GM19467 (cell line): ENCODE measurements at regions not wholly inside any gene's neighbourhood (a gene's known extent, or its start where the extent isn't known, plus 50 kb on each side); places are given as distances from the start of the nearest gene placed in this dataset.
"Not testable (repeated sequence)": the region's sequence is repeated elsewhere in the genome, so short reads cannot be mapped to it uniquely, and the experiment has no call there.

Experiments used
- ATAC-seq: cut with Tn5 transposase; IDR thresholded peaks from one replicate; pipeline ENCODE4 v1.9.1; 2021; ENCODE audit warnings: mild to moderate bottlenecking, moderate library complexity; ENCODE audit not compliant: unreplicated experiment

DNA sequence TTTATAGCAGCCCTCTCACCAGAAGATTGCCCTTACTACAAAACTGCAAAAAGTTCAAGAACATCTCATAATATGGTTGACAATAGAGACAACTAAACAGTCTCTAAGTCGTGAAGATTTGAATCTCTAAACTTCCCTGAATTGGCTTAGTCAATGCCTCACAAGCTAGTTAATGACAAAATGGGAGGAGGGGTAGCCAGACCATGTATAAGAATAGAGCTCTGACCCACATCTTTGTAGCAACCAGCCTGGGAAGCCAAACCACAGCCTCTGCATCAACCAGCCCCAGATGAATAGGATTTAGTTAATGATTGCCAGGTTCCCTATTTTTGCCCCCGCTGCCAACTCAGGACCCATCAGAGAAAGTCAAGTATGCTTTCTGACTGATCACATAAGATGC, 1265.9 kb upstream of the PCDH10 start:
- ATAC-seq: not testable (repeated sequence)

DNA sequence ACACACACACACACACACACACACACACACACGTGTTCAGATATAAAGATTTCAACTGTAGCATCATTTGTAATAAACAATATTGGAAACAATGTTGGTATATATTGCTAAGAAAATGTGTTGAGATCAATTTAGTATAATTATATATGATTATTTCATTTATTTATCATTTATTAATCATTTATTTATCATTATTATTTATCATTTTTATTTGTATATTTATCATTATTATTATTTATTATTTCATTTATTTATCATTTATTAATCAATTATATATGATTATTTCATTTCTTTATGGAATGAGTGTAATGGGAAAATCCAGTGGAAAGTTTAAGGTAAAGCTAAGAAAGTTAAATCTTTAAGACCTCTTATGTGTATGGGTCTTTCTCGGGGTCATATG, 1223.4 kb upstream of the PCDH10 start:
- not testable (repeated sequence) for ATAC-seq

DNA sequence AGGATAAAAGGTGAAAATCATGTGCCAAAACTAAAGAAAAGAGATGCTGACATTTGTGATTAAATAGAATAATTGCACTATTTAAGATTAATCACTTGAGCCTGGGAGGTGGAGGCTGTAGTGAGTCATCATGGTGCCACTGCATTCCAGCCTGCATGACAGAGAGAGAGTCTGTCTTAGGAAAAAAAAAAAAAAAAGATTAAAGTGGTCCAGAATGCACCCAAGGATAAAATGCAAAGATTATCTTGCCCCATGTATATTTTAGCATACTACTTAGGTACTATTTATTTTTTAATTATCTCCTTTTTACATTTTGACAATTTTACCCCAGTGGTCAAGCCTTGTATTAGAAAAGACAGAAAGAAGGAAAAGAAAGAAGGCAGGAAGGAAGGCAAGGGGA, 1181.4 kb upstream of the PCDH10 start:
- ATAC-seq: not testable (repeated sequence)

DNA sequence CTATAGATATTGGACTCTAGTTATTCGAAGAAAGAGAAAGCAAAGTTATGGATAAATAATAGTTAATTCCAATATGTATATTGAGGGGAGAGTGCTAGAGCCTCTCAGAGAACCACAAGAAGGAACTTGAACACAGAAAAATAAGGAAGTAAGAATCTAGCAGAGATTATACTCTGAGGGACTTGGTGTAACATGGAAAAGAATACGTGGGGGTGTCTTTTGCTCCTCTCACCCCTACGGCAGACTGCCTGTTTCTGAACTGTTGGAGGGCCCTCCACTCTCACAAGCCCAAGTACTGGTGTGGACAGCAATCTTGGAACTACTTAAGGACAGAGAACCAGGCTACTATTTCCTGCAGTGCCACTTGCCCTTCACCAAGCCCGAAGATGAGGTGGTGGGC, 1174.4 kb upstream of the PCDH10 start:
- ATAC-seq: no peak

DNA sequence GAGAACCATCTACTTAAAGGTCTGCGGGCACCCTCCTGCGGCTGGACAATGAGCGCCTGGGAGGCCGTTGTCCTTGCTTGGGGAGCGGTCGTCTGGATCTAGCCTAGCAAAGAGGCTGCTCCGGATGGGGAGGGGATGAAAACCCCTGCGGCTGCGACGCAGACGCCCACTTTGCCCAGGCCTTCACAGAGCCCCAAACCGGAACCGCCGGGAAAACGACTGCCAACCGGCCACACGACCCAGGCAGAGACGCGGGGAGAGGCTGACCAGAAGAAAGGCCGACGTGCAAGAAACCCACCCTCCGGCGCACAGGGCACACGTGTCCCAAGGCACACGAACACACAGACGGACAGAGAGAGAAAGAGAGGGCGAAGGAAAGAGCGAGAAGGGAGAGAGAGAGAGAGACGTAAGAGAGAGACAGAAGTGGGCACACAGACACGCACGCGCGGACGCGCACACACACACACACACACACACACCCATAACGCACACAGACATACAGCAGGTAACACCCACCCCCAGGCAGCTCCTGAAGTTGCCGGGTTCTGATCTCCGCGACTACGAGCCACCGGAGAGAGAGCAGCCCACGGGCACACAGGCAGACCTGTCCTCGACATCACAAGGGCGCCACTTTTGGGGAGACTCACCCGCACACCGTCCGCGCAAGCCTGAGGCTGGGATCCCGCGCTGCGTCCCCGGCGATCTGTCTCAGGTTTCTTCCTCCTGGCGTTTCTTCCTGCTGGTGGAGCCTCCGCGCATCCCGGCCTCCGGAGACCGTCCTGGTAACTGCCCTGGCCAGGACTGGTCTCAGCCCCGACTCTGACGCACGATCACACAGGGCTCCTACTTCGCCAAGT, 1173.6 kb upstream of the PCDH10 start:
- ATAC-seq: not testable (repeated sequence)

DNA sequence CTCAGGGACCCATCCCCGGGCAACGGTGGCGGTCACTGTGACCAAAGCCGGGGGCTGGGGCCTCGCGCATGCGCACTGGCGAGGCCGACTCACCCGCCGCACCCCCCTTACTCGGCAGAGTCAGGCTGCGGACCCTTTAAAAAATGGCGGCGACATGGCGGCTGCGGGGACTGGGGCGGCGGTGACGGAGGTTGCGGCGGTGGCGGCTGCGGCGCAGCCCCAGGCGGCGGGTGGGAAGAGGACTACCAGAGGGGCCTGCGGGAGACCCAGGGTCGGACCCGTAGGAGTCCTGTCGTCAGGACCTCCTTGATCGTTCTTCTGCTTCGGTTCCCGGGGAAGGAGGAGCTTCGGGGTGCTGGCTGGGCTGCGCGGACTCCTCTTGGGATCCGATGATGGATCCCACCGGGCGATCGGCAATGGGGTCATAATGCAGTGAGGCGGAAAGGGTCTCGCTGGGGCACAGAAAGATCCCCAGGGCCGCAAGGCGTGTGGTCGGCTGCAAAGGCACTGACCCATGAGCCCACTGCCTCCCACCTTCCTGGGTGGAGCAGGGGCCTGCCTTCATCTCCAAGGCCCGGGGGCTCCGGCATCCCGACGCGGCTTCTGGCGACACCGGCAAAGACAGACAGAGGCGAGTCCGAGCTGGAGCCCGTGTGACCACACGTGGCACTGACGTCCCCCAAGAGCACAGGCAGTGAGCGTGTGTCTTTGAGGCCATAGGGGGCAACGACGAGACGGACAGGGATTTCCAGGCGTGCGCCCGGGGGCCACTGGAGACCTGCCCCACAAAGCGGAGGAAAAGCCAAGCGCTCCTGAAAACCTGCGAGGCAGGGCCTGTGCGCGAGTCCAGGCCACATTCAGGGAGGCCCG, 1172.7 kb upstream of the PCDH10 start:
- not testable (repeated sequence) for ATAC-seq

DNA sequence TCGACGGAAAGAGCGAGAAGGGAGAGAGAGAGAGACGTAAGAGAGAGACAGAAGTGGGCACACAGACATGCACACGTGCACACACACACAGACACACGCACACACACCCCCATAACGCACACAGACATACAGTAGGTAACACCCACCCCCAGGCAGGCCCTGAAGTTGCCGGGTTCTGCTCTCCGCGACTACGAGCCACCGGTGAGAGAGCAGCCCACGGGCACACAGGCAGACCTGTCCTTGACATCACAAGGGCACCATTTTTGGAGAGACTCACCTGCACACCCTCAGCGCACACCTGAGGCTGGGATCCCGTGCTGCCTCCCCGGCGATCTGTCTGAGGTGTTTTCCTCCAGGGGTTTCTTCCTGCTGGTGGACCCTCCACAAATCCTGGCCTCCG, 1171.0 kb upstream of the PCDH10 start:
- no peak for ATAC-seq

DNA sequence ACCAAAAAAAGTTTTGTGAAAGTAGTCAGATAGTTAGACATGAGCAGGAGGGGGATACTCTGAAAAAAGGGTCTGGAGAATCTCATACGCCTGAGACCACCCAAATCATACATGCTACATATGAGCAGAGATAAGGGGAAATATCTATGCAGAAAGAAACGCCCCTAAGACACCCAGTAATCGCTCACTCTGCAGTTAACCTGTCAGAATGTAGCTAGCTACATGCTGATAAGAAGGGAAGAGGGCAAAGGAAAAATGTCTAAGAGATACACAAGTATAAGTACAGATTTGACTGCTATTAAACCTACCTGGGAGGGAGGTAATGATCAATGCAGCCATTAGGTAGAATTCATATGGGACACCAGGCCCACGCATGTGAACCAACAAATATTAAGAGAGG, 1159.5 kb upstream of the PCDH10 start:
- ATAC-seq: no peak

DNA sequence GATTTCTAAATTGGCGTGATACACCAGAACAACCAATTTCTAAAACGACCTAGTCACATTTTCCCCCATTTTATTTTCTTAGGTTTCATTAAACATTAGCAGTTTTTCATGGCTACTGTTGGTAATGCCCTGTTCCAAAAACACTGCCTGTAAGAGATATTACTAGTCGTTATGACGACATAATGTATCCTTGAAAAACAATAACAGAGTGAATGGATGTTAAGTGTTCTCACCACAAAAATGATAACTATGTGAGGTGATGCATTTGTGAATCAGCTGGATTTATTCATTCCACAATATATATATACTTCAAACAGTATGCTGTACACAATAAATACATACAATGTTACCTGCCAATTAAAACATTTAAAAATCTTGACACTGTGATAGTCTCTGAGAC, 1147.6 kb upstream of the PCDH10 start:
- ATAC-seq: no peak

DNA sequence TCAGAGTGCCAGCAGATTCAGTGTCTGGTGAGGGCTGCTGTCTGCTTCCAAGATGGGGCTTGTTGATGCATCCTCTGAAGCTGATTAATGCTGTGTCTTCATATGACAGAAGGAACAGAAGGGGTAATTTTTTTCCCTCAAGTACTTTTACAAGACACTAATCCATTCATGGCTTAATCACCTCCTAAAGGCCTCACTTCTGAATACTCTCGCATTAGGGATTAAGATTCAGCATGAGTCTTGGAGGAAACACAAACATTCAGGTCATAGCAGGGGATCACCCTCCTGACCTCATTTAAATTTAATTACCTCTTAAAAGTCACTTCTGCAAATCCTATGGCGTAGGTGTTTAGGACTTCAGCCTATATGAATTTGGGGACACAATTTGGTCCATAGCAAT, 1145.5 kb upstream of the PCDH10 start:
- ATAC-seq: no peak

DNA sequence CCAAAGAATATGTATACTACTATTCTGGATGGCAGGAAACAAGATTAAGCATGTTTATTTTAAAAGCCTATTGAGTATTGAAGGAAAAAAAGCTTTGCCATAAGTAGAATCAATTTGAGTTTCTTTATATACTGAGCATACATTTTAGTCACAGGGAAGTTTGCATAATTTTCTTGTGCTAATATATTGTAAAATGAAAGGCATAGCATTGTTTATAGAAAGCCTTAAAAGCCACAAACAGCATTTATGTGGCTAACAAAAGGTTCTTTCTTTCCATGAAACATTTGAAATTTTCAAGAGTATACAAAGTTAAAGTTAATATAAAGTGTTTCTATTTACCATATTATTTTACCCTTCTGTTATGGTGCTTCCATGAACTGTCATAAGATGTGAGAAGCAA, 1133.8 kb upstream of the PCDH10 start:
- no peak for ATAC-seq

DNA sequence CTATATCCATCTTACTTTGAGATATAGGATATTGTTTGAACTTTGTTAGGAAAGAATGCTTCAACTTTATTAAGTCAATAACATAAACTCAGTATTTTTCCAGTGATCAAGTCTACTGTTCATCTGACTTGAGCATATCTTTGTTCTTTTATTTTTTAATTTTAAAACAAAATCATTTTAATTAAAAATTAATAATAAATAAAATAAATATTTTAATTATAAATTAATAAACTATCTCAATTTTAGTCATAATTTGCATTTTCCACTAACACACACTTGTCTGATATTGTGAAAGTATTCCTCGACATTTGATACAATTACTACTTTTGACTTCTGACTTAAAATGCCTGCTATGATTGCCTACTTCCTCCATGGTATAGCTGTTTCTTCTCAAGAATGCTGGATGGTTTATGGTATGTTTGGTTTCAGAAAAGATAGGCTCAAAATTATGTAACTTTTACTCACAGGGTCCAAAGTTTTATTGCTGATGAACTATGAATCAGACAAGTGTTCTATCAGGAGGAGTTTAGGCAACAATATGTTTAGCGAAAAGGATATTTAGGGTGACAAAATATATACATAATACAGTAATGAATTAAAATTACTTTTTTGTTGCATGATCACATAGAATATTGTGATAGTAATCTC, 1132.3 kb upstream of the PCDH10 start:
- no peak for ATAC-seq

DNA sequence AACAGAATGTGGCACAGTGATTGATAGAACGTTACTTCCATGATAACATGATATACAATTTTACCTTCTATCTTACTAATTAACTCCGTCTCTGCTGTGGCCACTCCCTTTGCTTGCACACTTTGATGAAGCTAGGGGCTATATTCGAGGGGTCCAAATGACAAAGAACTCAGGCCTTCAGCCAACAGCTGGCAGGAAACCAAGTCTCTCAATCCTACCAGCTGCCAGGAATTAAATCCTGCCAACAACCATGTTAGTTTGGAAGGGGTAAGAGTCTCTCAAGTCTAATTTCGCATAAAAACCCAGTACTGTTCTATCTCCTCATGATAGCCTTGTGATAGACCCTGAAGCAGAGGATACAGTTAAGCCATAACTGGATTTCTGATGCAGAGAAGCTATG, 1122.9 kb upstream of the PCDH10 start:
- ATAC-seq: no peak

DNA sequence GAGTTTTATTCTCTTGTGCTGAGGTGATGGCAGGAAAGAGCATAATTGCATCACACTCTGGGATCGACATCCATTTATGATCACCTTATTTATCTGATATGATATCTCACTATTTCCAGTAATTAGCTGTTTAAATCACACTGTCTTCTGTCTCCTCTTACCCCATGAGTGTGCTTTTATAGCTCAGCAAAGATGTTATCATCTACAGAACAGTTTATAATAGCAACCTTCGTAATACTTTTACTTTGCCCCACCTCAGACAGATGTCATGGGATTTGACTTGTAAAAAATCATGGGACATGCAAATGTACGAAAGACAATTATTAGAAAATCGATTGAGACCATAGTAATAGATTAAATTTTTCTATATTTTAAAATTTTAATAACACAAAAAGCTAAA, 1122.3 kb upstream of the PCDH10 start:
- no peak for ATAC-seq

DNA sequence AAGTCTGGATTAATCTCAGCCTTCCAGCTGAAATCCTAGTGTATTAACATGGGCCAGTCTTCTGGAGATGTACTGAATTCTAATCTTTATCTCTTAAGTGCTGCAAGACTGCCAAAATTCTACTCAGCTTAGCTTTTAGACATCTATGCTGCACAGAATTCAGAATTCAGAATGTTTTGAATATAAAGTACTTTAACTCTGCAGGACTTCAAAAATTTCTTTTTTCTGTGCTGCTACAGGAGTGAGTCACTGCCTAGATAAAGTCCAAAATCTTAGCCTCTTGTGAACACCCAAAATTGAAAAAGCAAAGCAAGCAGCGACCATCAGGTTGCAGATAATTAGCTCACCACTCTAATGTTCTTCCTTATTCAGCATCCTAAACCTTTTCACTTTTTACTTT, 1092.6 kb upstream of the PCDH10 start:
- ATAC-seq: no peak

DNA sequence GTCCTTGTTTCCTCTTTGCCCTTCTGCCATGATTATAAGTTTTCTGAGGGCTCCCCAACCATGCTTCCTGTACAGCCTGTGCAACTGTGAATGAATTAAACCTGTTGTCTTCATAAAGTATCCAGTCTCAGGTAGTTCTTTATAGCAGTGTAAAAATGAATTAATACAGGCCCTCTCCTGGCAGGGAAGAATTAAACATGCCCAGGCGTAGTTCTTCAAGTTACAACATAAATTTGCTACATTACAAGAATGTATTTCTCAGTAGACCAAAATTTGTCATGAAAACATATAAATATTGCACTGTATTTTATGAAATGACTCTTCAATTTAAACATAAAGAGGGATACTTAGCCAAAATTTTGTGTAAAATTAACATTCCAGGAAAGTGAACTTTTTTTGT, 1089.9 kb upstream of the PCDH10 start:
- no peak for ATAC-seq

DNA sequence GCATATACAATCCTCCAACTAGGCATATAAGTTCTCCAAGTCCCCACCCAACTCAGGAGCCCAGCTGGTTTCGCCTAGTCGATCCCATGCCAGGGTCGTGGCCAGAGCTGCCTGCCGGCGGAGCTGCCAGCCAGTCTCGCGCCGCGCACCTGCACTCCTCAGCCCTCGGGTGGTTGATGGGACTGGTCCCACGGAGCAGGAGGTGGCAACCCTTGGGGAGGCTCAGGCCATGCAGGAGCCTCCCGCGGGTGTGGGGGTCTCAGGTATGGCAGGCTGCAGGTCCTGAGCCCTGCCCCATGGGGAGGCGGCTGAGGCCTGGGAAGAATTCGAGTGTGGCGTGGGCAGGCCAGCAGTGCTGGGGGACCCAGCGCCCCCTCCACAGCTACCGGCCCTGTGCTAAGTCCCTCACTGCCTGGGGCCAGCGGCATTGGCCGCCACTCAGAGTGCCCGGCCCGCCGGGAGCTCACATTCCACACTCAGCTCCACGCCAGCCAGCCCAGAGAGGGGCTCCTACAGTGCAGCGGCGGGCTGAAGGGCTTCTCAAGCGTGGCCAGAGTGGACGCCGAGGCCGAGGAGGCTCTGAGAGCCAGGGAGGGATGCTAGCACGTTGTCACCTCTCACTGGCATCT, 1086.4 kb upstream of the PCDH10 start:
- ATAC-seq: no peak

DNA sequence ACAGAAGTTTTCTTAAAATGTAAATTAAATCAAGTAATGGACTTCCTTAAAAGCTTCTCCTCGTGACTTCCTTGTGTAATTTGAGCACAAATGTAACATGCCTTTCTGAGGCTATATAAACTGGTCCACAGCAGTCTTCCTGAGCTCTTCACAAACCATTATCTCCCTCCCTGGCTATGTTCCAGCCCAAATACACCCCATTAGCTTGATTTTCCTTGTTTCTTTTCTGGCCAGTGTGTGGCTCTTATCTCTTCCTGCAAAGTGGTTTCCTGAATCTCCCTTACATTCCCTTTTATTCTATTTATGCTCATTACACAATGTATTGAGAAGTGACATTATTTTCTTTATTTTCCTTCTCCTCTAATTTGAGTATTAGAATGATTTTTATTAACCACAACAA, 1085.3 kb upstream of the PCDH10 start:
- ATAC-seq: no peak

DNA sequence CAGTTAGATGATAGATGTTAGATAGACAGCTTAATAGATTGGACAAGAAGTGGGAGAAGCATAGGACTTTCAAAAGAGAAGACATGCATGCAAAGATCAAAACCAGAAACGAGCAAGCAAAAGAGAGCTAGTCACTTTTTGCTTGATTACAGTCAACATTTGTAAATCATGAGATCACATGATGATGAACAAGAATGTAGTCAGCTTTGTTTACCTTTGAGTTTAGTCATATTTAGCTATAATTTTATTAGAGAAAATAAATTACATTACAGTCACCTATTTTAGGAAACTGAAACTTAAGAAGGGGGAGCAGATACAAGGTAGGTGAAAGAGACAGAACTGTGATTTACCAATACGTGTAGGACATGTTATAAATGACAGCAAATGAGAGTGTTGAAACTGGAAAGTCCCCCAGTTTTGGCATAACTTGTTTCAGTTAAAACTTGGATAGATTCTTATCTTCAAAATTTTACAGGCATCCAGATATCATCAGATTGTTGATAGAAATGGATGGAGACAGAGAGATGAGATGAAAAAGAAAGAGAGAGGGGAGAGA, 1083.1 kb upstream of the PCDH10 start:
- ATAC-seq: no peak

DNA sequence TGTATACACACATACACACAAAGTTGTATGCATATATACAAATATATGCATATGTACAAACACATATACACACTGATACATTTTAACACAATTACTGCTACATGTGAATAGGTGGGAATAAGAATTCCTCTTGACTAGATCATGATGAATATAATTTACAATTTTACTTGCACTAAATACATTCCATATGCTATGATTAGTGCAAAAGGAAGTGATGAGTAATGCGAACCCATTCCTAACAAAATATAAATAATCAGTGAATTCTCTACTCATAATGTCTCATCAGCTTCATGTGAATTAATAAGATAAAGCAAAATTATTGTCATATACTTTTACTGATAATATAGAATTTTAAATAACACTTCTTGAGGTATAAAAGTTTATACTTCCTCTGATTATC, 1077.3 kb upstream of the PCDH10 start:
- no peak for ATAC-seq

DNA sequence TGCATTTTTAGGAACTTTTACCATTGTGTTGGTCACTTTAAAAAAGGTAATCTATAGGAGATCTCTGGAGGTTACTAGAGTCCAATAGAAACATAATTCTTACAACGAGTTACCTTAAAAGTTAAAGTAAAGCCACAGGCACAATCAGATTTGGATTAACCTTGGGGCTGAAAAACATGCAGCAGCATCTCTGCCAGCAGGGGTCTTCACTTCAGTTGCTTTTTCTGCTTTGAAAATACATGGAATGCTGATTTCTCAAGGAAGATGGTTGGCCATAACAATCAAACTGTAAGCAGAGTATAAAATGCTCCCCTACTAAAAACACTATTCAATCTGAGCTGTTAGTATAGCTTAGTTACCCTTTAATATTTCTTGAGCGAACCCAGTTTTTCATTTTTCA, 1072.3 kb upstream of the PCDH10 start:
- no peak for ATAC-seq
